Tibial nerve (tissue), 4 donors: ENCODE measurements at regions not wholly inside any gene's neighbourhood (a gene's known extent, or its start where the extent isn't known, plus 50 kb on each side); places are given as distances from the start of the nearest gene placed in this dataset.
A peak's percentile ranks its signal among the peaks of the same experiment; 100 is the strongest.

Experiments used
- DNase-seq, 2 donors: peaks; one replicate each; pipeline ENCODE4 v3.0.0-alpha.2; 2019; ENCODE audit warnings: low spot score in 2 of 2
- H3K27ac ChIP-seq, 4 donors: fragments of 200-600 bp; sonication (generic) in 3 of 4; one replicate each; pipeline ENCODE4 v1.5.1; 2017 to 2019; ENCODE audit warnings: mild to moderate bottlenecking in 1 of 4
- H3K27me3 ChIP-seq, 2 donors: fragments of 200-600 bp; sonication (generic) in 1 of 2; one replicate each; pipeline versions ENCODE4 v1.5.1 to v1.6.0; 2017 to 2019
- H3K36me3 ChIP-seq, 3 donors: fragments of 200-600 bp; sonication (generic); one replicate each; pipeline ENCODE4 v1.5.1; 2018 to 2019
- H3K4me1 ChIP-seq, 4 donors: fragments of 200-600 bp; sonication (generic) in 3 of 4; one replicate each; pipeline ENCODE4 v1.5.1; 2017 to 2019
- H3K4me3 ChIP-seq, 4 donors: fragments of 200-600 bp; sonication (generic) in 3 of 4; one replicate each; pipeline ENCODE4 v1.5.1; 2017 to 2019; ENCODE audit warnings: mild to moderate bottlenecking in 1 of 4, moderate library complexity in 1 of 4
- H3K9me3 ChIP-seq, 4 donors: fragments of 200-600 bp; sonication (generic) in 3 of 4; one replicate each; pipeline ENCODE4 v1.5.1; 2017 to 2019
- EP300 ChIP-seq, 2 donors: sonication (generic); formaldehyde crosslinking; IDR thresholded peaks; one replicate each; pipeline ENCODE4 v1.6.1; 2017; ENCODE audit warnings: antibody characterized with exemption in 2 of 2, mild to moderate bottlenecking in 1 of 2
- POLR2A ChIP-seq, 2 donors: fragments of 450-650 bp; IDR thresholded peaks; one replicate each; pipeline ENCODE4 v1.6.1; 2017; ENCODE audit warnings: antibody characterized with exemption in 2 of 2, mild to moderate bottlenecking in 2 of 2, moderate library complexity in 2 of 2
- WGBS, 2 donors: methylation state at CpG; one replicate each; pipeline ENCODE4 v1.1.5; 2018; 5-methylcytosine and 5-hydroxymethylcytosine counted together
- TF ChIP-seq, protein P1 (sequence below), 5 experiments: fragments of 200-600 bp in 3 of 5; fragments of 450-650 bp in 2 of 5; sonication (generic) in 3 of 5; IDR thresholded peaks; one replicate each; pipeline ENCODE4 v1.5.1; 2016 to 2019; ENCODE audit warnings: antibody characterized with exemption in 5 of 5, mild to moderate bottlenecking in 3 of 5, moderate library complexity in 2 of 5

GRCh38 chr13:111882351-111882750 is 184.6 kb upstream of the SOX1 start:
- H3K4me1 ChIP-seq: no peaks in the 10 kb centered on the region
- H3K9me3 ChIP-seq: no peaks in the 10 kb centered on the region
- no peaks in the 10 kb centered on the region for H3K36me3 ChIP-seq
- TF ChIP-seq EP300 (IDR thresholded peaks at IDR 0.05) (no peak), POLR2A (IDR thresholded peaks at IDR 0.05) (no peak)
- TF ChIP-seq, protein P1, sequence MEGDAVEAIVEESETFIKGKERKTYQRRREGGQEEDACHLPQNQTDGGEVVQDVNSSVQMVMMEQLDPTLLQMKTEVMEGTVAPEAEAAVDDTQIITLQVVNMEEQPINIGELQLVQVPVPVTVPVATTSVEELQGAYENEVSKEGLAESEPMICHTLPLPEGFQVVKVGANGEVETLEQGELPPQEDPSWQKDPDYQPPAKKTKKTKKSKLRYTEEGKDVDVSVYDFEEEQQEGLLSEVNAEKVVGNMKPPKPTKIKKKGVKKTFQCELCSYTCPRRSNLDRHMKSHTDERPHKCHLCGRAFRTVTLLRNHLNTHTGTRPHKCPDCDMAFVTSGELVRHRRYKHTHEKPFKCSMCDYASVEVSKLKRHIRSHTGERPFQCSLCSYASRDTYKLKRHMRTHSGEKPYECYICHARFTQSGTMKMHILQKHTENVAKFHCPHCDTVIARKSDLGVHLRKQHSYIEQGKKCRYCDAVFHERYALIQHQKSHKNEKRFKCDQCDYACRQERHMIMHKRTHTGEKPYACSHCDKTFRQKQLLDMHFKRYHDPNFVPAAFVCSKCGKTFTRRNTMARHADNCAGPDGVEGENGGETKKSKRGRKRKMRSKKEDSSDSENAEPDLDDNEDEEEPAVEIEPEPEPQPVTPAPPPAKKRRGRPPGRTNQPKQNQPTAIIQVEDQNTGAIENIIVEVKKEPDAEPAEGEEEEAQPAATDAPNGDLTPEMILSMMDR (IDR thresholded peaks at IDR 0.05): no peak
- no peaks in the 10 kb centered on the region for H3K27me3 ChIP-seq
- WGBS, 2 donors: 66 to 79% methylated on average over 6 of the region's 6 CpGs
- no peak overlapping the region for H3K27ac ChIP-seq
- DNase-seq: no peak
- H3K4me3 ChIP-seq: no peak overlapping the region

- H3K4me1 ChIP-seq: no peaks in the 10 kb centered on the region
- DNase-seq: no peak
- no peak overlapping the region for H3K27ac ChIP-seq
- no peaks in the 10 kb centered on the region for H3K36me3 ChIP-seq
- TF ChIP-seq POLR2A (IDR thresholded peaks at IDR 0.05): no peak
- no peak for TF ChIP-seq EP300 (IDR thresholded peaks at IDR 0.05)
- TF ChIP-seq, protein P1 (IDR thresholded peaks at IDR 0.05): no peak
- no peaks in the 10 kb centered on the region for H3K27me3 ChIP-seq
- H3K4me3 ChIP-seq: no peak overlapping the region
- no peaks in the 10 kb centered on the region for H3K9me3 ChIP-seq
- 75 to 85% methylated on average over 17 of the region's 17 CpGs for whole genome bisulfite sequencing, 2 donors
These were observed 183.2 kb upstream of the SOX1 start for GRCh38 chr13:111883571-111884343.

DNA sequence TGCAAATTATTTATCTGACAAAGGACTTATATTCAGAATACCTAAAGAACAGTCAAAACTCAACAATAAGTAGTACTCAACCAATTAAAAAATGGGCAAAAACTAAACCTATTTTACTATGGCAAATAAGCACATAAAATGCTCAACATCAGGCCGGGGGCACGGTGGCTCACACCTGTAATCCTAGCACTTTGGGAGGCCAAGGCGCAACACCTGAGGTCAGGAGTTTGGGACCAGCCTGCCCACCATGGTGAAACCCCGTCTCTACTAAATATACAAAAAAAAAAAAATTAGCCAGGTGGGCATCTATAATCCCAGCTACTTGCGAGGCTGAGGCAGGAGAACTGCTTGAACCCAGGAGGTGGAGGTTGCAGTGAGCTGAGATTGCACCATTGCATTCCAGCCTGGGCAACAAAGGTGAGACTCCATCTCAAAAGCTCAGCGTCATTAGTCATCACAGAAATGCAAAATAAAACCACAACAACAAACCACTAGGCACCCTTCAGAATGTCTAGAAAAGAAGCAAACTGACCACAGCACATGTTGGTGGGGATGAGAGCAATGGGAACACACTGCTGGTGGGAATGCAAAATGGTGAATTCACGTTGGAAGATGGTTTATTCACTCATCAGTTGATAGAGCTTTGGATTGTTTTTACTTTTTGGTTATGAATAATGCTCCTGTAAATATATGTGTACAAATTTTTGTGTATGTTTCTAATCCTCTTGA is 180.6 kb upstream of the SOX1 start:
- no peak for TF ChIP-seq POLR2A (IDR thresholded peaks at IDR 0.05)
- TF ChIP-seq EP300 (IDR thresholded peaks at IDR 0.05): no peak
- TF ChIP-seq, protein P1 (IDR thresholded peaks at IDR 0.05): no peak
- Histone ChIP-seq H3K27me3 (no peaks in the 10 kb centered on the region), H3K4me3 (no peak overlapping the region), H3K9me3 (peaks cover 0 to 7% (median under 1%) of the 10 kb centered on the region in 4 donors), H3K27ac (no peak overlapping the region), H3K36me3 (no peaks in the 10 kb centered on the region), H3K4me1 (no peaks in the 10 kb centered on the region)
- WGBS, 2 donors: 63 to 77% methylated on average over 7 of the region's 7 CpGs
- no peak for DNase-seq

GRCh38 chr13:111893071-111893606 is 173.8 kb upstream of the SOX1 start:
- peaks cover 0 to 7% (median 3%) of the 10 kb centered on the region in 4 donors for H3K4me1 ChIP-seq
- H3K36me3 ChIP-seq: no peaks in the 10 kb centered on the region
- TF ChIP-seq EP300 (IDR thresholded peaks at IDR 0.05) (peak in 1 of 2 donors; percentile 41), POLR2A (IDR thresholded peaks at IDR 0.05) (no peak)
- TF ChIP-seq, protein P1 (IDR thresholded peaks at IDR 0.05): no peak
- H3K4me3 ChIP-seq: peak overlapping the region; percentile 10 to 48 (median 28)
- H3K9me3 ChIP-seq: peaks cover 0 to 7% (median 2%) of the 10 kb centered on the region in 4 donors
- peaks cover 0 to 8% of the 10 kb centered on the region in 2 donors for H3K27me3 ChIP-seq
- H3K27ac ChIP-seq: peak overlapping the region in 2 of 4 donors; percentile 25 to 80
- WGBS, 2 donors: 1 to 14% methylated on average over 33 to 39 of the region's 39 CpGs
- no peak for DNase-seq
